H1 (cell line): ENCODE measurements at regions not wholly inside any gene's neighbourhood (a gene's known extent, or its start where the extent isn't known, plus 50 kb on each side); places are given as distances from the start of the nearest gene placed in this dataset.

Source experiments
- CTCF ChIA-PET: fragments of 300-600 bp; sonication (Branson Sonifier 250); formaldehyde crosslinking; loops from one replicate; lab custom pipeline; 2021; ENCODE audit not compliant: partially characterized antibody; lab: Charles Lee
- POLR2A ChIA-PET: fragments of 300-600 bp; sonication (Branson Sonifier 250); formaldehyde crosslinking; loops from one replicate; lab custom pipeline; 2021; ENCODE audit warnings: inconsistent platforms; ENCODE audit not compliant: partially characterized antibody; lab: Charles Lee
- DNase-seq, 2 experiments: peaks; one replicate each; pipeline versions ENCODE4 v3.0.0 to v3.0.0-alpha.2; 2010 to 2022; ENCODE audit warnings: low spot score in 2 of 2, low read depth in 1 of 2, mixed read lengths in 1 of 2
- FAIRE-seq: peaks from 2 replicates; lab custom pipeline; 2011; peaks lifted over from hg19 to GRCh38; lab: Jason Lieb, UNC
- H2AFZ ChIP-seq: 2 replicates; pipeline ENCODE4 v1.8.1; 2012; ENCODE audit warnings: low read length, inconsistent platforms
- H2AK5ac ChIP-seq: 2 replicates; pipeline ENCODE4 v1.6.1; 2013; ENCODE audit warnings: low read depth, low read length
- H2BK120ac ChIP-seq: replicated peaks from 2 replicates; pipeline ENCODE3; 2013; ENCODE audit warnings: low read depth, low read length, inconsistent platforms
- H2BK12ac ChIP-seq: 2 replicates; pipeline ENCODE4 v1.6.1; 2013; ENCODE audit warnings: low read depth, low read length
- H2BK15ac ChIP-seq: 2 replicates; pipeline ENCODE4 v1.6.1; 2013; ENCODE audit warnings: low read length
- H2BK20ac ChIP-seq: 2 replicates; pipeline ENCODE4 v1.6.1; 2013; ENCODE audit warnings: low read length
- H2BK5ac ChIP-seq: 2 replicates; pipeline ENCODE4 v1.6.1; 2013; ENCODE audit warnings: low read depth, low read length
- H3K14ac ChIP-seq: 2 replicates; pipeline ENCODE4 v1.6.1; 2013; ENCODE audit warnings: inconsistent platforms; ENCODE audit not compliant: insufficient read length
- H3K18ac ChIP-seq: 2 replicates; pipeline ENCODE4 v1.6.1; 2013; ENCODE audit warnings: low read length; ENCODE audit errors: extremely low read depth
- H3K23ac ChIP-seq: 2 replicates; pipeline ENCODE4 v1.6.1; 2013; ENCODE audit warnings: inconsistent platforms; ENCODE audit not compliant: insufficient read length
- H3K23me2 ChIP-seq: 2 replicates; pipeline ENCODE4 v1.6.1; 2013; ENCODE audit warnings: low read depth, low read length
- H3K27ac ChIP-seq: 2 replicates; pipeline ENCODE4 v1.6.1; 2011; ENCODE audit warnings: low read depth, low read length, inconsistent platforms
- H3K27me3 ChIP-seq, 4 experiments: replicated peaks in 1 of 4; 1 replicate in 1 of 4; 2 replicates in 3 of 4; pipeline versions ENCODE4 v1.6.1 to v1.8.1; 2011 to 2013; ENCODE audit warnings: low read length in 3 of 4, mild to moderate bottlenecking in 3 of 4, inconsistent platforms in 2 of 4, mixed read lengths in 2 of 4, moderate library complexity in 1 of 4; ENCODE audit not compliant: control insufficient read depth in 3 of 4, insufficient read depth in 3 of 4; ENCODE audit errors: extremely low read depth in 1 of 4
- H3K36me3 ChIP-seq, 4 experiments: 2 replicates each; pipeline versions ENCODE4 v1.6.1 to v1.8.1; 2011 to 2013; ENCODE audit warnings: mild to moderate bottlenecking in 4 of 4, low read length in 3 of 4, moderate library complexity in 2 of 4, control low read depth in 1 of 4, inconsistent platforms in 1 of 4; ENCODE audit not compliant: insufficient read depth in 4 of 4, control insufficient read depth in 2 of 4
- H3K4ac ChIP-seq: replicated peaks from 2 replicates; pipeline ENCODE3; 2013; ENCODE audit warnings: low read length, low read depth, mixed read lengths, inconsistent platforms; ENCODE audit not compliant: insufficient read length
- H3K4me1 ChIP-seq, 4 experiments: replicated peaks in 1 of 4; 1 replicate in 1 of 4; 2 replicates in 3 of 4; pipeline versions ENCODE4 v1.6.1 to v1.8.1; 2011 to 2013; ENCODE audit warnings: low read length in 3 of 4, inconsistent platforms in 2 of 4, mixed read lengths in 1 of 4; ENCODE audit not compliant: insufficient read depth in 4 of 4, control insufficient read depth in 3 of 4
- H3K4me2 ChIP-seq, 2 experiments: 2 replicates each; pipeline versions ENCODE4 v1.6.1 to v1.8.1; 2011 to 2013; ENCODE audit warnings: low read depth in 2 of 2, low read length in 2 of 2, control low read depth in 1 of 2, inconsistent platforms in 1 of 2, mild to moderate bottlenecking in 1 of 2; ENCODE audit not compliant: insufficient read depth in 1 of 2
- H3K4me3 ChIP-seq, 4 experiments: fragments of 200-600, 300-600 bp in 1 of 4; sonication (generic), shearing (Covaris generic), sonication (Bioruptor Twin) in 1 of 4; 2 replicates each; pipeline versions ENCODE4 v1.5.1 to v1.8.1; 2011 to 2016; ENCODE audit warnings: low read length in 4 of 4, low read depth in 3 of 4, control low read depth in 2 of 4, inconsistent platforms in 2 of 4, mild to moderate bottlenecking in 2 of 4, mixed read lengths in 1 of 4, moderate library complexity in 1 of 4; ENCODE audit not compliant: insufficient read depth in 2 of 4; ENCODE audit errors: extremely low read depth in 1 of 4
- H3K56ac ChIP-seq: replicated peaks from 2 replicates; pipeline ENCODE3; 2013; ENCODE audit warnings: low read depth, mild to moderate bottlenecking, mixed read lengths, low read length, inconsistent platforms; ENCODE audit not compliant: insufficient read length
- H3K79me1 ChIP-seq: 2 replicates; pipeline ENCODE4 v1.6.1; 2013; ENCODE audit warnings: low read depth, low read length, control low read depth
- H3K79me2 ChIP-seq, 2 experiments: 2 replicates each; pipeline versions ENCODE4 v1.6.1 to v1.8.1; 2012 to 2013; ENCODE audit warnings: low read length in 2 of 2, mild to moderate bottlenecking in 2 of 2, inconsistent platforms in 1 of 2; ENCODE audit not compliant: insufficient read depth in 2 of 2, control insufficient read depth in 1 of 2
- H3K9ac ChIP-seq, 4 experiments: replicated peaks in 1 of 4; 1 replicate in 1 of 4; 2 replicates in 3 of 4; pipeline versions ENCODE4 v1.6.1 to v1.8.1; 2011 to 2013; ENCODE audit warnings: low read depth in 3 of 4, low read length in 3 of 4, control low read depth in 2 of 4, mild to moderate bottlenecking in 2 of 4, moderate library complexity in 2 of 4, inconsistent platforms in 1 of 4; ENCODE audit errors: extremely low read depth in 1 of 4
- H3K9me3 ChIP-seq, 2 experiments: 2 replicates each; pipeline versions ENCODE4 v1.6.1 to v1.8.1; 2012 to 2013; ENCODE audit warnings: mild to moderate bottlenecking in 2 of 2, moderate library complexity in 2 of 2, control low read depth in 1 of 2, inconsistent platforms in 1 of 2, low read depth in 1 of 2, low read length in 1 of 2, mixed read lengths in 1 of 2; ENCODE audit not compliant: insufficient read depth in 2 of 2
- H4K20me1 ChIP-seq, 2 experiments: replicated peaks in 1 of 2; 2 replicates each; pipeline versions ENCODE3 to v1.8.1; 2011 to 2013; ENCODE audit warnings: inconsistent platforms in 2 of 2, low read length in 2 of 2, mild to moderate bottlenecking in 1 of 2; ENCODE audit not compliant: insufficient read depth in 2 of 2, control insufficient read depth in 1 of 2
- H4K5ac ChIP-seq: 2 replicates; pipeline ENCODE4 v1.6.1; 2013; ENCODE audit warnings: low read length, low read depth, mixed read lengths, inconsistent platforms; ENCODE audit not compliant: insufficient read length
- H4K8ac ChIP-seq: 2 replicates; pipeline ENCODE4 v1.8.0; 2013; ENCODE audit warnings: mild to moderate bottlenecking, moderate library complexity, low read length, inconsistent platforms; ENCODE audit not compliant: insufficient read depth; ENCODE audit errors: extremely low read depth
- H4K91ac ChIP-seq: replicated peaks from 2 replicates; pipeline ENCODE3; 2013; ENCODE audit warnings: low read length, mixed read lengths, inconsistent platforms; ENCODE audit not compliant: insufficient read length
- BCL11A ChIP-seq, 2 experiments: IDR thresholded peaks; one replicate each; pipeline ENCODE4 v1.6.1; 2011; ENCODE audit warnings: low read depth in 2 of 2, low read length in 2 of 2, mild to moderate bottlenecking in 2 of 2
- CBX5 ChIP-seq: fragments of 300-800, 300-1000 bp; sonication (generic); IDR thresholded peaks from 2 replicates; pipeline ENCODE4 v1.7.1; 2016; ENCODE audit warnings: antibody characterized with exemption, low read length, low read depth
- CBX8 ChIP-seq: fragments of 300-800, 300-1000 bp; sonication (generic); IDR thresholded peaks from 2 replicates; pipeline ENCODE4 v1.7.1; 2016; ENCODE audit warnings: low read depth, low read length, borderline replicate concordance
- CHD1 ChIP-seq: IDR thresholded peaks from 2 replicates; pipeline ENCODE4 v1.6.1; 2012; ENCODE audit warnings: low read depth, low read length, improper control_type of control experiment
- GTF2F1 ChIP-seq: IDR thresholded peaks from 2 replicates; pipeline ENCODE4 v1.6.1; 2012; ENCODE audit warnings: low read depth, low read length, improper control_type of control experiment, borderline replicate concordance
- MAFK ChIP-seq: IDR thresholded peaks from 2 replicates; pipeline ENCODE4 v1.6.1; 2012; ENCODE audit warnings: low read depth, mild to moderate bottlenecking, improper control_type of control experiment, low read length
- POLR2AphosphoS5 ChIP-seq: IDR thresholded peaks from 2 replicates; pipeline ENCODE4 v1.6.1; 2011; ENCODE audit warnings: low read depth, low read length
- POU5F1 ChIP-seq: IDR thresholded peaks from 2 replicates; pipeline ENCODE4 v1.6.1; 2011; ENCODE audit warnings: low read depth, mild to moderate bottlenecking, low read length, moderate library complexity
- SIRT6 ChIP-seq: IDR thresholded peaks from one replicate; pipeline ENCODE4 v1.7.1; 2012; ENCODE audit warnings: low read length, inconsistent platforms
- SIX5 ChIP-seq: IDR thresholded peaks from 2 replicates; pipeline ENCODE4 v1.6.1; 2011; ENCODE audit warnings: mild to moderate bottlenecking, low read depth, low read length
- SRF ChIP-seq: IDR thresholded peaks from 2 replicates; pipeline ENCODE4 v1.6.1; 2011; ENCODE audit warnings: mild to moderate bottlenecking, low read depth, low read length, moderate library complexity
- WGBS, 2 experiments: shearing (Covaris generic) in 1 of 2; methylation state at CpG; one replicate each; pipeline versions ENCODE4 v1.1.6 to v1.1.7; 2013 to 2015; ENCODE audit warnings: low lambda C conversion rate in 2 of 2, mixed read lengths in 2 of 2, inconsistent platforms in 1 of 2, low coverage in 1 of 2, missing lambda C conversion rate in 1 of 2; ENCODE audit not compliant: insufficient replicate concordance in 2 of 2, insufficient coverage in 1 of 2, insufficient read length in 1 of 2; ENCODE audit errors: extremely low coverage in 1 of 2, missing lambda C conversion rate in 1 of 2; 5-methylcytosine and 5-hydroxymethylcytosine counted together
- TF ChIP-seq, protein P1 (sequence below): IDR thresholded peaks from 2 replicates; pipeline ENCODE4 v1.6.1; 2012; ENCODE audit warnings: inconsistent platforms

DNA sequence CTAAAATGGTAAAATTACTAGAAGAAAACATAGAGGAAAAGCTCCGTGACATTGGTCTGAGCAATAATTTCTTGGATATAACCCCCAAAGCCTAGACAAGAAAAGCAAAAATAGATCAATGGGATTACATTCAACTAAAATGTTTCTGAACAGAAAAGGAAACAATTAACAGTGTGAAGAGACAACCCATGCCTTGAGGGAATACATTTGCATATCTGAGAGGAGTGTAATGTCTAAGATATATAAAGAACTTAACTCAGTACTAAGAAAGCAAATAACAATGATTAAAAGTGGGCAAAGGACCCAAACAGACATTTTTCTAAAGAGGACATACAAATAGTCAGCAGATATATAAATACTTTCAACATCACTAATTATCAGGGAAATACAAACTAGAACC lies 206.2 kb downstream of the VAPA start:
- no peak for FAIRE-seq
- TF ChIP-seq BCL11A (IDR thresholded peaks at IDR 0.05; ENCODE audit: low read depth in 2 of 2, low read length in 2 of 2) (no peak), SIRT6 (no peak), CBX5 (no peak), CHD1 (no peak), SIX5 (no peak), POU5F1 (no peak), CBX8 (no peak), POLR2AphosphoS5 (no peak), GTF2F1 (no peak), MAFK (no peak), SRF (no peak)
- TF ChIP-seq, protein P1, sequence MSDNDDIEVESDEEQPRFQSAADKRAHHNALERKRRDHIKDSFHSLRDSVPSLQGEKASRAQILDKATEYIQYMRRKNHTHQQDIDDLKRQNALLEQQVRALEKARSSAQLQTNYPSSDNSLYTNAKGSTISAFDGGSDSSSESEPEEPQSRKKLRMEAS: no peak

More for the DNA sequence above, 206.2 kb downstream of the VAPA start:
- Histone ChIP-seq H4K8ac (no peak overlapping the region), H2BK5ac (no peak overlapping the region), H3K4me3 (no peak overlapping the region), H4K5ac (no peak overlapping the region), H3K56ac (no peak overlapping the region), H3K23me2 (no peaks in the 10 kb centered on the region), H3K18ac (no peak overlapping the region), H2AK5ac (no peak overlapping the region), H2AFZ (no peak overlapping the region), H3K27me3 (no peaks in the 10 kb centered on the region), H3K9me3 (peaks cover 2 to 3% of the 10 kb centered on the region in 2 experiments; a peak in 1 of 4 replicates), H3K4me1 (peaks cover 2 to 11% (median 5%) of the 10 kb centered on the region in 4 experiments), H3K4me2 (no peak overlapping the region), H2BK120ac (no peak overlapping the region), H2BK20ac (no peak overlapping the region), H3K4ac (no peak overlapping the region), H2BK15ac (no peak overlapping the region), H3K79me1 (no peaks in the 10 kb centered on the region), H2BK12ac (no peak overlapping the region), H3K9ac (no peak overlapping the region), H3K36me3 (no peaks in the 10 kb centered on the region), H4K20me1 (no peaks in the 10 kb centered on the region), H4K91ac (no peak overlapping the region), H3K23ac (no peak overlapping the region), H3K14ac (no peak overlapping the region), H3K27ac (no peak overlapping the region), H3K79me2 (no peaks in the 10 kb centered on the region)
- WGBS, 2 experiments: 72% methylated on average over 1 of the region's 1 CpG; no CpG with 5 or more reads in 1 of the 2 experiments
- ChIA-PET CTCF (interaction anchor here (0.6 kb wide), 1 partner anchor 28 kb away, joined by 3 read pairs; no protein-coding TSS in a partner anchor), POLR2A (no interaction called here)
- DNase-seq: no peak
